IPS-20b (cell line): ENCODE measurements at regions not wholly inside any gene's neighbourhood (a gene's known extent, or its start where the extent isn't known, plus 50 kb on each side); places are given as distances from the start of the nearest gene placed in this dataset.
"Not testable (repeated sequence)": the region's sequence is repeated elsewhere in the genome, so short reads cannot be mapped to it uniquely, and the experiment has no call there.

Experiments
- H3K27ac ChIP-seq: one replicate; pipeline ENCODE4 v1.5.1; 2013; ENCODE audit warnings: low read length
- H3K27me3 ChIP-seq: 2 replicates; pipeline ENCODE4 v1.6.1; 2013; ENCODE audit warnings: mild to moderate bottlenecking, low read length, inconsistent platforms; ENCODE audit not compliant: insufficient read depth
- H3K36me3 ChIP-seq: 2 replicates; pipeline ENCODE4 v1.6.1; 2013; ENCODE audit warnings: low read depth, mild to moderate bottlenecking, inconsistent platforms, low read length, moderate library complexity; ENCODE audit not compliant: insufficient read depth
- H3K4me1 ChIP-seq: 2 replicates; pipeline ENCODE4 v1.6.1; 2013; ENCODE audit warnings: mild to moderate bottlenecking, control low read depth, inconsistent platforms, low read length, moderate library complexity; ENCODE audit not compliant: insufficient read depth
- H3K4me3 ChIP-seq: 2 replicates; pipeline ENCODE4 v1.5.1; 2013; ENCODE audit warnings: mild to moderate bottlenecking, low read length, inconsistent platforms
- H3K9ac ChIP-seq: 2 replicates; pipeline ENCODE4 v1.6.1; 2013; ENCODE audit warnings: low read depth, mild to moderate bottlenecking, inconsistent platforms, low read length, moderate library complexity
- H3K9me3 ChIP-seq: 2 replicates; pipeline ENCODE4 v1.6.1; 2013; ENCODE audit warnings: mild to moderate bottlenecking, low read depth, low read length, inconsistent platforms; ENCODE audit not compliant: insufficient read depth

DNA sequence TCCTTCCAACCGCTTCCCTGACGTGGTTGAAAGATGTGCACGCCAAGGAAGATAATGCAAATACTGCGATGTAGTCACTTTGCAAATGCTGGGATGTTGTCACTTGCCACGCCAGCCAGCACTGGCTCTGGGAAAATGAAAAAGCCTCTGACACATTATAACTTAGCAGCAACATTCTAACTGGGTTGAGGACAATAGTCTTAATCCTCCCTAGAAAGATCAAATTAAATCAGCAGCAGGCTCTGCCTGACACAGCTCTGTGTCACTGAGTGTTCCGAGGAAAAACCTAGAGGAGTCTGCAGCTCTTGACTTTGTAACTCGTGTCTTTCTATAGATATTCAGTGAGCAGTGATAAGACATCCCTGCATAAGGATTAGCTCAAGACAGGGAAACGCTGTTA lies 380.1 kb upstream of the FRG1 start:
- H3K27me3 ChIP-seq, H3K27ac ChIP-seq, H3K9me3 ChIP-seq, H3K4me1 ChIP-seq, H3K4me3 ChIP-seq, H3K36me3 ChIP-seq, H3K9ac ChIP-seq: not testable (repeated sequence)

DNA sequence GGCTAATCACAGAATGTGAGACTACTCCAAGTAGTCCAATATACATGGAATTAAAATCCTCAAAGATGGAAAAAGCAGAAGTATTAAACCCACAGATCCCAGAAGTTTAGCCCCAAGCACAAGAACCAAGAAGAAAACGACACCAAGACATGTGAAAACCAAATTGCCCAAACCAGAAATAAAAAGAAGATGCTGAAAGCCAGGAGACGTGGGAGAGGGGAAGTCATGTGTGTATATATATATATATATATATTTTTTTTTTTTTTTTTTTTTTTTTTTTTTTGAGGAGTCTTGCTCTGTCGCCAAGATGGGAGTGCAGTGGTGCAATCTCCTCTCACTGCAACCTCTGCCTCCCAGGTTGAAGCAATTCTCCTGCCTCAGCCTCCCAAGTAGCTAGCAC lies 376.9 kb upstream of the FRG1 start:
- H3K9me3 ChIP-seq, H3K9ac ChIP-seq, H3K27me3 ChIP-seq, H3K36me3 ChIP-seq, H3K4me3 ChIP-seq, H3K4me1 ChIP-seq, H3K27ac ChIP-seq: not testable (repeated sequence)

- H3K4me1 ChIP-seq, H3K27ac ChIP-seq, H3K9me3 ChIP-seq, H3K9ac ChIP-seq, H3K36me3 ChIP-seq, H3K4me3 ChIP-seq, H3K27me3 ChIP-seq: not testable (repeated sequence)
Observed at GRCh38 chr4:189566271-189566670, 374.4 kb upstream of the FRG1 start.

DNA sequence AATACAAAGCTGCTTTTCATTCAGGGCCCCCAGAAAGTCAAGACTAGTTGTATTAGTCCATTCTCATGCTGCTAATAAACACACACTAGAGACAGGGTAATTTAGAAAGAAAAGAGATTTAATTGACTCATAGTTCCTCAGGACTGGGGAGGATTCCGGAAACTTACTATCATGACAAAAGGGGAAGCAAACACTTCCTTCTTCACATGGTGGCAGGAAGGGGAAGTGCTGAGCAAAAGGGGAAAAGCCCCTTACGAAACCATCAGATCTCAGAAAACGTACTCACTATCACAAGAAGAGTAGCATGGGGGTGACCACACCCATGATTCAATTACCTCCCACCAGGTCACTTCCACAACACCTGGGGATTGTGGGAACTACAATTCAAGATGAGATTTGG lies 373.8 kb upstream of the FRG1 start:
- H3K27ac ChIP-seq, H3K4me1 ChIP-seq, H3K9me3 ChIP-seq, H3K36me3 ChIP-seq, H3K27me3 ChIP-seq, H3K4me3 ChIP-seq, H3K9ac ChIP-seq: not testable (repeated sequence)

DNA sequence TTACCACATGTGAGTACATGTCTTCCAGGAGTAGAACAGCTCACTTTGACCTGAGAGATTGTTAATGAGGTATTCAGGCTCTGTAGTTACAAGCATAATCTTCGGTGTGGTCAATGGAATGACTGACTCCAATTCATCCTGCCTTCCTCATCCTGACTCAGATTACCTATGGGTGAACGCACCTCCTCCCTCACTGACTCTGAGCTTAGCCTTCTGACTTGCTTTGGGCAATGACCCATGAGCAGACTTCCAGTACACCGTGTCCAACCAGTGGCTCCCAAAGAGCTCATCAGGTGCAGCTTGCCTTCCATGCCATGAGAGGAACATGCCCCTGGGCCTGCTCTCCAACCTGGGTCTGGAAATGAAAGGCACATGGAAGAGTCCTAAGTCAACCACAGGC lies 361.0 kb upstream of the FRG1 start:
- H3K4me3 ChIP-seq, H3K9me3 ChIP-seq, H3K27me3 ChIP-seq, H3K9ac ChIP-seq, H3K4me1 ChIP-seq, H3K27ac ChIP-seq, H3K36me3 ChIP-seq: not testable (repeated sequence)

DNA sequence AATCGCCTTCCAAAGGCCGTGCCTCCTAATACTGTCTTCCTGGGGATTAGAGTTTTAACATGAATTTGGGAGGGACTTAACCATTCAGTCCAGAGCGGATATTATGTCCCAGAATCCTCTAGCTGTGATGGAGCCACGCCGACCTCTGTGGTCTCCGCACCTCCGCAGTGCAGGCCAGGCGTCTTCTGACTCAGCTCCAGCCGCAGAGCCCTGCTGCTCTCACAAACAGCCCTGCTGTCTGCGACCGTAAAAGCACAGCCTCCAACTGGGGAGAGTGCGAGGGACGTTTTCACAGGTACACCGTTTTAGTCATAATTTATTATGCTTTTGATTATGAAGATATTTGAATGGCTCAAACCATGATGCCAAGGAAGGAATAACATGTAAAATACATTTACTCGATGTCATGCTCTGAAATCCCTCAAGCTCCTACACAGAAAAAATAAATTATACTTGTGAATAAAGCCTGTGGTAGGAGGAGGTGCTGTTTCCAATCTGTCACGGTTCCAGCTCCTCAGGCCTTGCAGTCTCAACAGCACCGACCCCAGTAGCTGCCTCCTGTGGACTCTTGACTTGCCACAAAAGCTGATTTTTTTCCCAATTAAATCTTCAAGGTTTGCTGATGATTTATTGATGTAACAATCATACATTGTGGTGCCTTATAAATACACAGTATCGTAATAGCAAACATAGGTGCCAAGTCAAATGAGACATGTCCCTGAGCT lies 353.6 kb upstream of the FRG1 start:
- H3K27me3 ChIP-seq, H3K36me3 ChIP-seq, H3K9me3 ChIP-seq, H3K4me3 ChIP-seq, H3K9ac ChIP-seq, H3K4me1 ChIP-seq, H3K27ac ChIP-seq: not testable (repeated sequence)

DNA sequence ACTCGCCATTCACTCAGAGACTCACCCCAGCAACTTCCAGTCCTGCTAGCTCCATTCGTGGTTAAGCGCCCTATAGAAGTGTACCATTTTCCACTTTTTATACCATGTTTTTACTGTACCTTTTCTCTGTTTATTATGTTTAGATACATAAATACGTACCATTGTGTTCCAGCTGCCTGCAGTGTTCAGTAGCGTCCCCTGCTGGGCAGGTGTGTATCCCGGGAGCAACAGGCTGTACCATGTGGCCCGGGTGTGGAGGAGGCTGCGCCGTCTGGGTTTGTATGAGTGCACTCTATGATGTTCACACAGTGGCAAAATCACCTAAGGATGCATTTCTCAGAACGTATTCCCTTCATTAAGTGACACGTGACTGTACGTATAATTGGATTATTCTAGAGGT lies 351.5 kb upstream of the FRG1 start:
- H3K9ac ChIP-seq, H3K27ac ChIP-seq, H3K4me3 ChIP-seq, H3K36me3 ChIP-seq, H3K4me1 ChIP-seq, H3K9me3 ChIP-seq, H3K27me3 ChIP-seq: not testable (repeated sequence)

GRCh38 chr4:189592890-189593289 lies 347.8 kb upstream of the FRG1 start:
- Histone ChIP-seq H3K4me1 (no peaks in the 10 kb centered on the region), H3K9ac (no peak overlapping the region), H3K9me3 (peaks cover 3% of the 10 kb centered on the region; the same call in 1 of the 2 replicates), H3K27me3 (no peaks in the 10 kb centered on the region), H3K36me3 (no peaks in the 10 kb centered on the region), H3K27ac (no peak overlapping the region), H3K4me3 (no peak overlapping the region)

- Histone ChIP-seq H3K4me3 (no peak overlapping the region), H3K9me3 (peaks cover 3% of the 10 kb centered on the region; the same call in 1 of the 2 replicates), H3K27me3 (no peaks in the 10 kb centered on the region), H3K36me3 (no peaks in the 10 kb centered on the region), H3K9ac (no peak overlapping the region), H3K4me1 (no peaks in the 10 kb centered on the region), H3K27ac (no peak overlapping the region)
Observed at GRCh38 chr4:189597341-189597740, 343.3 kb upstream of the FRG1 start.

GRCh38 chr4:189600264-189600663 lies 340.4 kb upstream of the FRG1 start:
- H3K9ac ChIP-seq = no peak overlapping the region
- H3K27me3 ChIP-seq = no peaks in the 10 kb centered on the region
- H3K9me3 ChIP-seq = peaks cover 3% of the 10 kb centered on the region; the same call in 1 of the 2 replicates
- H3K36me3 ChIP-seq = no peaks in the 10 kb centered on the region
- no peak overlapping the region for H3K27ac ChIP-seq
- H3K4me3 ChIP-seq = no peak overlapping the region
- no peaks in the 10 kb centered on the region for H3K4me1 ChIP-seq

DNA sequence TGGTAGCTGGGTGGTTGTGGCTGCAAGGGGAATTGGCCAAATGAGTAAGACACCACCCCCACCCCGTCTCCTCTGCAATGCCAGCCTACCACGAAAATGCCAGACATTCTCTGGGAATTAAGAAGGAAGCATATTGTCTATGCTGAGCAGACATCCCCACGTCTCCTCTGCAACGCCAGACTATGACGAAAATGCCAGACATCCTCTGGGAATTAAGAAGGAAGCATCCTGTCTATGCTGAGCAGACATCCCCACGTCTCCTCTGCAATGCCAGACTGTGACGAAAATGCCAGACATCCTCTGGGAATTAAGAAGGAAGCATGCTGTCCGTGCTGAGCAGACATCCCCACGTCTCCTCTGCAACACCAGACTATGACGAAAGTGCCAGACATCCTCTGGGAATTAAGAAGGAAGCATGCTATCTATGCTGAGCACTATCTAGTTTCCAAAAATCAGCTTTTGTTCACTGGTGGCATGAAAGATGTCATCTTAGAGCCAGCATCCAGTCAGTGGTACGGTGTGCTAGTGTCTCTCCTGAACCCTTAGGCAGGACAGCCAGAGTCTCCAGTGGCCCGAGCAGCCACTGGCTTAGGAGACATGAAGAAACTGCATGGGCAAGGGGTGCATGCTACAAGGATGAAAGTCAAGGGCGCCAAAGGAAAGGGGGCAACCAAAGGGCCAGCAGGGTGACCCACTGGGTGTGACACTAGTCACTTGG lies 339.8 kb upstream of the FRG1 start:
- Histone ChIP-seq H3K36me3 (no peaks in the 10 kb centered on the region), H3K27ac (no peak overlapping the region), H3K27me3 (no peaks in the 10 kb centered on the region), H3K4me3 (no peak overlapping the region), H3K9me3 (peaks cover 3% of the 10 kb centered on the region; the same call in 1 of the 2 replicates), H3K4me1 (no peaks in the 10 kb centered on the region), H3K9ac (no peak overlapping the region)

DNA sequence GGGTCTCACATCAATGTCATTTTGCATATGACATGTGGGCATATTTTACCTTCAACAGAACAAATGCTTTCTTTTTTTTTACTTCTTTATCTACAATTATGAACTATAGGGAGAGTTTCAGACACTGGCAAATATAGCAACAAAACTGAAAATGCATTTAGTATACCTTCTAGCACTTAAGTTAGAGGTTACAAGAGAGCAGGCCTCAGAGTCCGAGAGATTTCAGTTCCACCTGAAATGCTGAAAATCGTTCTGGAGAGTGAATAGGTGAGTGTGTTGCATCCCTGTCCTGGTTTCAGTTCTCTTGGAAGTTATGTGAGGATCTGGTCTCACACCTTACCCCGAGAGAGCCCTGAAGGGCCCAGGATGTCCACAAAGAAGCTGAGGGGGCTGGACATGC lies 337.8 kb upstream of the FRG1 start:
- H3K9me3 ChIP-seq, H3K4me1 ChIP-seq, H3K9ac ChIP-seq, H3K27me3 ChIP-seq, H3K4me3 ChIP-seq, H3K36me3 ChIP-seq, H3K27ac ChIP-seq: not testable (repeated sequence)
